ENCODE measurements at regions not wholly inside any gene's neighbourhood (a gene's known extent, or its start where the extent isn't known, plus 50 kb on each side); places are given as distances from the start of the nearest gene placed in this dataset.
"Not testable (repeated sequence)": the region's sequence is repeated elsewhere in the genome, so short reads cannot be mapped to it uniquely, and the experiment has no call there.

GRCh38 chr6:44739181-44739580 lies 351.7 kb downstream of the CDC5L start:
- Histone ChIP-seq H3K36me3 (no peaks in the 10 kb centered on the region), H3K27ac (no peak overlapping the region), H3K4me1 (peaks cover 4% of the 10 kb centered on the region), H3K27me3 (no peaks in the 10 kb centered on the region), H3K4me3 (no peak overlapping the region), H3K9me3 (no peaks in the 10 kb centered on the region)
- no peak for TF ChIP-seq CTCF (IDR thresholded peaks at IDR 0.05)
- ATAC-seq (no peak), DNase-seq (no peak)
- intact Hi-C loops (cut with DNase I), result no loop called here

GRCh38 chr6:44740566-44741120 lies 353.1 kb downstream of the CDC5L start:
- no peak for ATAC-seq
- Histone ChIP-seq H3K27ac (no peak overlapping the region), H3K27me3 (no peaks in the 10 kb centered on the region), H3K4me1 (peaks cover 4% of the 10 kb centered on the region), H3K36me3 (no peaks in the 10 kb centered on the region), H3K9me3 (no peaks in the 10 kb centered on the region), H3K4me3 (no peak overlapping the region)
- intact Hi-C loops (cut with DNase I), result no loop called here
- no peak for DNase-seq
- TF ChIP-seq CTCF (IDR thresholded peaks at IDR 0.05), result no peak

GRCh38 chr6:44742201-44742600 lies 354.7 kb downstream of the CDC5L start:
- TF ChIP-seq CTCF (IDR thresholded peaks at IDR 0.05), result no peak

GRCh38 chr6:44742828-44743372 lies 355.4 kb downstream of the CDC5L start:
- intact Hi-C loops (cut with DNase I), result no loop called here
- Histone ChIP-seq H3K36me3 (no peaks in the 10 kb centered on the region), H3K4me3 (no peak overlapping the region), H3K9me3 (no peaks in the 10 kb centered on the region), H3K27me3 (no peaks in the 10 kb centered on the region), H3K27ac (no peak overlapping the region), H3K4me1 (peaks cover 4% of the 10 kb centered on the region)
- TF ChIP-seq CTCF (IDR thresholded peaks at IDR 0.05), result no peak
- ATAC-seq, result no peak
- no peak for DNase-seq

More at GRCh38 chr6:44742201-44742600, 354.7 kb downstream of the CDC5L start:
- no peak overlapping the region for H3K4me3 ChIP-seq
- no peaks in the 10 kb centered on the region for H3K9me3 ChIP-seq
- DNase-seq, result no peak
- intact Hi-C loops (cut with DNase I), result no loop called here
- H3K27me3 ChIP-seq, result no peaks in the 10 kb centered on the region
- no peaks in the 10 kb centered on the region for H3K36me3 ChIP-seq
- no peak for ATAC-seq
- peaks cover 4% of the 10 kb centered on the region for H3K4me1 ChIP-seq
- H3K27ac ChIP-seq, result no peak overlapping the region

GRCh38 chr6:44760116-44760515 lies 372.6 kb downstream of the CDC5L start:
- peaks cover 20% of the 10 kb centered on the region for H3K9me3 ChIP-seq
- intact Hi-C loops (cut with DNase I); H3K4me3 ChIP-seq; H3K27me3 ChIP-seq; H3K4me1 ChIP-seq; H3K27ac ChIP-seq; DNase-seq; ATAC-seq; H3K36me3 ChIP-seq: not testable (repeated sequence)

GRCh38 chr6:44761046-44761445 lies 373.5 kb downstream of the CDC5L start:
- Histone ChIP-seq H3K9me3 (peaks cover 20% of the 10 kb centered on the region), H3K27ac (no peak overlapping the region), H3K36me3 (no peaks in the 10 kb centered on the region), H3K4me3 (no peak overlapping the region), H3K4me1 (no peaks in the 10 kb centered on the region), H3K27me3 (no peaks in the 10 kb centered on the region)
- DNase-seq (no peak), ATAC-seq (no peak)
- TF ChIP-seq CTCF (IDR thresholded peaks at IDR 0.05), result no peak
- intact Hi-C loops (cut with DNase I), result no loop called here

All from upper lobe of right lung (tissue), 1 donor.